GM18511 (cell line): ENCODE measurements at regions not wholly inside any gene's neighbourhood (a gene's known extent, or its start where the extent isn't known, plus 50 kb on each side); places are given as distances from the start of the nearest gene placed in this dataset.

Experiments used
- ATAC-seq: cut with Tn5 transposase; IDR thresholded peaks from one replicate; pipeline ENCODE4 v1.9.1; 2021; ENCODE audit warnings: mild to moderate bottlenecking, moderate library complexity; ENCODE audit not compliant: unreplicated experiment

- no peak for ATAC-seq
Observed at GRCh38 chr22:47963660-47964059, 1201.2 kb downstream of the TBC1D22A start.

- no peak for ATAC-seq
Observed at GRCh38 chr22:47957649-47958048, 1195.2 kb downstream of the TBC1D22A start.

GRCh38 chr22:47954107-47954506 lies 1191.7 kb downstream of the TBC1D22A start:
- no peak for ATAC-seq

GRCh38 chr22:47944941-47945340 lies 1182.5 kb downstream of the TBC1D22A start:
- ATAC-seq = no peak

- ATAC-seq = no peak
Observed at GRCh38 chr22:47943729-47944700, 1181.6 kb downstream of the TBC1D22A start.

GRCh38 chr22:47940211-47940610 lies 1177.8 kb downstream of the TBC1D22A start:
- ATAC-seq = no peak

GRCh38 chr22:47933891-47934290 lies 1171.4 kb downstream of the TBC1D22A start:
- no peak for ATAC-seq

GRCh38 chr22:47933226-47933625 lies 1170.8 kb downstream of the TBC1D22A start:
- ATAC-seq = no peak

- ATAC-seq = no peak
Observed at GRCh38 chr22:47929646-47930185, 1167.3 kb downstream of the TBC1D22A start.

- no peak for ATAC-seq
Observed at GRCh38 chr22:47929073-47929472, 1166.6 kb downstream of the TBC1D22A start.

GRCh38 chr22:47928631-47929030 lies 1166.2 kb downstream of the TBC1D22A start:
- no peak for ATAC-seq

- no peak for ATAC-seq
Observed at GRCh38 chr22:47927648-47928210, 1165.3 kb downstream of the TBC1D22A start.

- no peak for ATAC-seq
Observed at GRCh38 chr22:47923011-47923427, 1160.6 kb downstream of the TBC1D22A start.

- no peak for ATAC-seq
Observed at GRCh38 chr22:47921906-47922305, 1159.5 kb downstream of the TBC1D22A start.

- ATAC-seq = no peak
Observed at GRCh38 chr22:47920380-47920959, 1158.0 kb downstream of the TBC1D22A start.

GRCh38 chr22:47919893-47920292 lies 1157.4 kb downstream of the TBC1D22A start:
- ATAC-seq = no peak

- no peak for ATAC-seq
Observed at GRCh38 chr22:47919001-47919441, 1156.6 kb downstream of the TBC1D22A start.

- no peak for ATAC-seq
Observed at GRCh38 chr22:47918276-47918921, 1155.9 kb downstream of the TBC1D22A start.

GRCh38 chr22:47914481-47915097 lies 1152.1 kb downstream of the TBC1D22A start:
- ATAC-seq = no peak

- ATAC-seq = no peak
Observed at GRCh38 chr22:47902646-47903180, 1140.3 kb downstream of the TBC1D22A start.
